ENCODE measurements at regions not wholly inside any gene's neighbourhood (a gene's known extent, or its start where the extent isn't known, plus 50 kb on each side); places are given as distances from the start of the nearest gene placed in this dataset.

GRCh38 chr20:12687476-12687875 is 321.3 kb upstream of the SPTLC3 start:
- Histone ChIP-seq H3K9ac (ENCODE audit: insufficient read depth in 1 of 2, low read depth in 2 of 2, low read length in 2 of 2) (no peak overlapping the region), H4K20me1 (replicated peaks; ENCODE audit: control insufficient read depth, insufficient read depth, low read length) (no peaks in the 10 kb centered on the region), H3K36me3 (ENCODE audit: control insufficient read depth, insufficient read depth, low read length) (no peaks in the 10 kb centered on the region), H3K9me3 (replicated peaks; ENCODE audit: control insufficient read depth, insufficient read depth, low read depth, low read length) (no peaks in the 10 kb centered on the region), H3K79me2 (ENCODE audit: control insufficient read depth, insufficient read depth, low read length) (no peaks in the 10 kb centered on the region), H3K4me1 (replicated peaks in 1 of 2; ENCODE audit: control insufficient read depth in 2 of 2, insufficient read depth in 2 of 2, low read length in 2 of 2) (no peaks in the 10 kb centered on the region), H3K9me1 (ENCODE audit: control insufficient read depth, insufficient read depth, low read length) (no peaks in the 10 kb centered on the region), H3K4me2 (ENCODE audit: insufficient read depth, low read length) (no peak overlapping the region), H3K4me3 (no peak overlapping the region), H2AFZ (ENCODE audit: low read depth, low read length) (no peak overlapping the region), H3K27ac (ENCODE audit: extremely low read depth, low read depth, low read length) (no peak overlapping the region), H3K27me3 (ENCODE audit: control insufficient read depth in 2 of 2, insufficient read depth in 2 of 2, low read length in 2 of 2) (no peaks in the 10 kb centered on the region)
- DNase-seq (ENCODE audit: extremely low read depth in 1 of 4, low spot score in 3 of 4) (no peak), ATAC-seq (no peak), FAIRE-seq (no peak)
- TF ChIP-seq, protein P1, sequence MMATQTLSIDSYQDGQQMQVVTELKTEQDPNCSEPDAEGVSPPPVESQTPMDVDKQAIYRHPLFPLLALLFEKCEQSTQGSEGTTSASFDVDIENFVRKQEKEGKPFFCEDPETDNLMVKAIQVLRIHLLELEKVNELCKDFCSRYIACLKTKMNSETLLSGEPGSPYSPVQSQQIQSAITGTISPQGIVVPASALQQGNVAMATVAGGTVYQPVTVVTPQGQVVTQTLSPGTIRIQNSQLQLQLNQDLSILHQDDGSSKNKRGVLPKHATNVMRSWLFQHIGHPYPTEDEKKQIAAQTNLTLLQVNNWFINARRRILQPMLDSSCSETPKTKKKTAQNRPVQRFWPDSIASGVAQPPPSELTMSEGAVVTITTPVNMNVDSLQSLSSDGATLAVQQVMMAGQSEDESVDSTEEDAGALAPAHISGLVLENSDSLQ (IDR thresholded peaks at IDR 0.05): no peak
- no peak for TF ChIP-seq ZNF75A (CRISPR knock-in tag; IDR thresholded peaks at IDR 0.05)
- no peak for TF ChIP-seq SRSF1 (IDR thresholded peaks at IDR 0.05; ENCODE audit: low read depth, low read length)
- in situ Hi-C loops (cut with MboI) (no loop called here), intact Hi-C loops (cut with micrococcal nuclease) (no loop called here)
- ChIA-PET POLR2A (no interaction called here), CTCF (ENCODE audit: low intra/inter-chr PET ratio) (no interaction called here)
- 0% methylated on average over 4 of the region's 4 CpGs for WGBS (ENCODE audit: insufficient coverage, low coverage, missing lambda C conversion rate)
- BruUV-seq (replicated peaks): no TSS peak

DNA sequence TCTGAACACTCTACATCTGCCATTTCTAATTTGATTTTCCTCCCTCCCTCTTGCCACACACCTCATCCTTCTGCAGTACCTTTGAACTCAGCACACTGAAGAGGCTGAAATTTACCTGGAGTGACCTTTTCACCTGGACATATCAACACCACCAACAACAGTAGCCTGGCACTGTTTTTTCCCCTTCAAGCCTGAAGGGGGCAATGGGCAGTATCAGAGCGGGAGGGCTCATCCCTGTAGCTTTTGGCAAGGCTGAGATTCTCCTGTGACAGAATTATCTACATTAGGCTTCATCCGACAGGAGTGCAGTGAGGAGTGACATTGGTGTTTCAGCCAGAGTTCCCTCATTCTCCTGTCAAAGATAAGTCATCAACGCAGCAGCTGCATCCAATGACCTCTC is 312.8 kb upstream of the SPTLC3 start:
- Histone ChIP-seq H3K27ac (ENCODE audit: extremely low read depth, low read depth, low read length) (no peak overlapping the region), H4K20me1 (replicated peaks; ENCODE audit: control insufficient read depth, insufficient read depth, low read length) (no peaks in the 10 kb centered on the region), H3K27me3 (ENCODE audit: control insufficient read depth in 2 of 2, insufficient read depth in 2 of 2, low read length in 2 of 2) (no peaks in the 10 kb centered on the region), H3K79me2 (ENCODE audit: control insufficient read depth, insufficient read depth, low read length) (no peaks in the 10 kb centered on the region), H3K9me3 (replicated peaks; ENCODE audit: control insufficient read depth, insufficient read depth, low read depth, low read length) (no peaks in the 10 kb centered on the region), H3K9ac (ENCODE audit: insufficient read depth in 1 of 2, low read depth in 2 of 2, low read length in 2 of 2) (no peak overlapping the region), H3K4me1 (replicated peaks in 1 of 2; ENCODE audit: control insufficient read depth in 2 of 2, insufficient read depth in 2 of 2, low read length in 2 of 2) (no peaks in the 10 kb centered on the region), H2AFZ (ENCODE audit: low read depth, low read length) (no peak overlapping the region), H3K4me3 (no peak overlapping the region), H3K36me3 (ENCODE audit: control insufficient read depth, insufficient read depth, low read length) (no peaks in the 10 kb centered on the region), H3K9me1 (ENCODE audit: control insufficient read depth, insufficient read depth, low read length) (no peaks in the 10 kb centered on the region), H3K4me2 (ENCODE audit: insufficient read depth, low read length) (no peak overlapping the region)
- no peak for ATAC-seq
- BruUV-seq (replicated peaks): no TSS peak
- no peak for DNase-seq (ENCODE audit: extremely low read depth in 1 of 4, low spot score in 3 of 4)
- ChIA-PET CTCF (ENCODE audit: low intra/inter-chr PET ratio) (no interaction called here), POLR2A (no interaction called here)
- intact Hi-C loops (cut with micrococcal nuclease): no loop called here
- no peak for FAIRE-seq
- WGBS (ENCODE audit: insufficient coverage, low coverage, missing lambda C conversion rate): 0% methylated on average over 3 of the region's 3 CpGs
- in situ Hi-C loops (cut with MboI): no loop called here
- TF ChIP-seq POLR2G (IDR thresholded peaks at IDR 0.05; ENCODE audit: low read depth, low read length) (no peak), ZBTB43 (CRISPR knock-in tag; IDR thresholded peaks at IDR 0.05) (no peak), CBX8 (IDR thresholded peaks at IDR 0.05; ENCODE audit: borderline replicate concordance, extremely low read depth, low read depth, low read length, poor library complexity, severe bottlenecking) (no peak), ELF4 (CRISPR knock-in tag; IDR thresholded peaks at IDR 0.05) (no peak), DEAF1 (CRISPR knock-in tag; IDR thresholded peaks at IDR 0.05) (no peak), PCBP1 (IDR thresholded peaks at IDR 0.05; ENCODE audit: low read depth, low read length, poor library complexity, severe bottlenecking) (no peak)
- TF ChIP-seq, protein P2, sequence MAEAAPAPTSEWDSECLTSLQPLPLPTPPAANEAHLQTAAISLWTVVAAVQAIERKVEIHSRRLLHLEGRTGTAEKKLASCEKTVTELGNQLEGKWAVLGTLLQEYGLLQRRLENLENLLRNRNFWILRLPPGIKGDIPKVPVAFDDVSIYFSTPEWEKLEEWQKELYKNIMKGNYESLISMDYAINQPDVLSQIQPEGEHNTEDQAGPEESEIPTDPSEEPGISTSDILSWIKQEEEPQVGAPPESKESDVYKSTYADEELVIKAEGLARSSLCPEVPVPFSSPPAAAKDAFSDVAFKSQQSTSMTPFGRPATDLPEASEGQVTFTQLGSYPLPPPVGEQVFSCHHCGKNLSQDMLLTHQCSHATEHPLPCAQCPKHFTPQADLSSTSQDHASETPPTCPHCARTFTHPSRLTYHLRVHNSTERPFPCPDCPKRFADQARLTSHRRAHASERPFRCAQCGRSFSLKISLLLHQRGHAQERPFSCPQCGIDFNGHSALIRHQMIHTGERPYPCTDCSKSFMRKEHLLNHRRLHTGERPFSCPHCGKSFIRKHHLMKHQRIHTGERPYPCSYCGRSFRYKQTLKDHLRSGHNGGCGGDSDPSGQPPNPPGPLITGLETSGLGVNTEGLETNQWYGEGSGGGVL (CRISPR knock-in tag; IDR thresholded peaks at IDR 0.05): no peak
